ENCODE measurements at regions not wholly inside any gene's neighbourhood (a gene's known extent, or its start where the extent isn't known, plus 50 kb on each side); places are given as distances from the start of the nearest gene placed in this dataset.

DNA sequence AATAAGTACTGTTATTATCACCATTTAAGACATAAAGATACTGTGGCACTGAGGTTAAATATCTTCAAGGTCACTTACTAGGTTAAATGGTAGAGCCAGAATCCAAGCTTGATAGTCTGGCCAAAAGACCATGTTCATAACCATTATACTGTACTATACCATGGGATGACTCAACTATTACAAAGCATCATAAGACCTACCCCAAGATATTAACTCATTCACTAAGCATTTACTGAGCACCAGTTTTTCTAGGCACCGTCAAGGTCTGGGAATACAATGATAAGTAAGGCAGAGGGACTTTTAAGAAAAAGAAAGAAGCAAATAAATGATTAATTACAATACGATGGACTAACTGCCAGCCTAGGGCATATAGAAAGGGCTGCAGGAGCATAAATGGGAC, 95.5 kb upstream of the KCTD8 start:
- TF ChIP-seq, protein P1, sequence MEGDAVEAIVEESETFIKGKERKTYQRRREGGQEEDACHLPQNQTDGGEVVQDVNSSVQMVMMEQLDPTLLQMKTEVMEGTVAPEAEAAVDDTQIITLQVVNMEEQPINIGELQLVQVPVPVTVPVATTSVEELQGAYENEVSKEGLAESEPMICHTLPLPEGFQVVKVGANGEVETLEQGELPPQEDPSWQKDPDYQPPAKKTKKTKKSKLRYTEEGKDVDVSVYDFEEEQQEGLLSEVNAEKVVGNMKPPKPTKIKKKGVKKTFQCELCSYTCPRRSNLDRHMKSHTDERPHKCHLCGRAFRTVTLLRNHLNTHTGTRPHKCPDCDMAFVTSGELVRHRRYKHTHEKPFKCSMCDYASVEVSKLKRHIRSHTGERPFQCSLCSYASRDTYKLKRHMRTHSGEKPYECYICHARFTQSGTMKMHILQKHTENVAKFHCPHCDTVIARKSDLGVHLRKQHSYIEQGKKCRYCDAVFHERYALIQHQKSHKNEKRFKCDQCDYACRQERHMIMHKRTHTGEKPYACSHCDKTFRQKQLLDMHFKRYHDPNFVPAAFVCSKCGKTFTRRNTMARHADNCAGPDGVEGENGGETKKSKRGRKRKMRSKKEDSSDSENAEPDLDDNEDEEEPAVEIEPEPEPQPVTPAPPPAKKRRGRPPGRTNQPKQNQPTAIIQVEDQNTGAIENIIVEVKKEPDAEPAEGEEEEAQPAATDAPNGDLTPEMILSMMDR (IDR thresholded peaks at IDR 0.05), result no peak
- TF ChIP-seq POLR2AphosphoS5 (IDR thresholded peaks at IDR 0.05), result no peak

Data from breast epithelium (tissue), 3 donors.